ENCODE measurements at regions not wholly inside any gene's neighbourhood (a gene's known extent, or its start where the extent isn't known, plus 50 kb on each side); places are given as distances from the start of the nearest gene placed in this dataset.

DNA sequence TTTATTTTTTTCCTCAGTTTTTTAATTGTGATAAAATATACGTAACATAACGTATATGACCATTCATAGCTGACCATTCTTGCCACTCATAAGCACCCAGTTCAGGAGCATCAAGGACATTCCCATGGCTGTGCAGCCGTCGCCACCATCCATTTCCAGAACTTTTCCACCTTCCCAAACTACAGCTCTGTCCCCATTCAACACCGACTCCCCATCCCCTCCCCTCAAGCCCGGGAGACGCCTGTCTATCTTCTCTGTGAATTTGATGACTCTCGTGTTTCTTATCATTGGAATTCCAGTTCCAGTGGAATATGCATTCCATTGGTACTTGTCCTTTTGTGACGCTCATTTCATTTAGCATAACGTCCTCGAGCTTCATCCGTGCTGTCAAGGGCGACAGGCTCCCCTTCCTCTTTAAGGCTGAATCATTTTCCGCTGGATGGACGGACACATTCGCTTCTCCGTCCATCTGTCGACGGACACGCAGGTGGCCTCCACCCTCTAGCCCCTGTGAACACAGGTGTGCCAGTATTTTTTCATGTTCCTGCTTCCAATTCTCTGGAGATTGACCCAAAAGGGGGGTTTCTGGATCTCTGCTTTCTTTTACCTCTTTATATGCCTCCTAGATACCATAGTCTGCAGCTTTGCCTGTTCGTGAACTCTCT lies 88.1 kb downstream of the YTHDF1 start:
- DNase-seq = no peak

DNA sequence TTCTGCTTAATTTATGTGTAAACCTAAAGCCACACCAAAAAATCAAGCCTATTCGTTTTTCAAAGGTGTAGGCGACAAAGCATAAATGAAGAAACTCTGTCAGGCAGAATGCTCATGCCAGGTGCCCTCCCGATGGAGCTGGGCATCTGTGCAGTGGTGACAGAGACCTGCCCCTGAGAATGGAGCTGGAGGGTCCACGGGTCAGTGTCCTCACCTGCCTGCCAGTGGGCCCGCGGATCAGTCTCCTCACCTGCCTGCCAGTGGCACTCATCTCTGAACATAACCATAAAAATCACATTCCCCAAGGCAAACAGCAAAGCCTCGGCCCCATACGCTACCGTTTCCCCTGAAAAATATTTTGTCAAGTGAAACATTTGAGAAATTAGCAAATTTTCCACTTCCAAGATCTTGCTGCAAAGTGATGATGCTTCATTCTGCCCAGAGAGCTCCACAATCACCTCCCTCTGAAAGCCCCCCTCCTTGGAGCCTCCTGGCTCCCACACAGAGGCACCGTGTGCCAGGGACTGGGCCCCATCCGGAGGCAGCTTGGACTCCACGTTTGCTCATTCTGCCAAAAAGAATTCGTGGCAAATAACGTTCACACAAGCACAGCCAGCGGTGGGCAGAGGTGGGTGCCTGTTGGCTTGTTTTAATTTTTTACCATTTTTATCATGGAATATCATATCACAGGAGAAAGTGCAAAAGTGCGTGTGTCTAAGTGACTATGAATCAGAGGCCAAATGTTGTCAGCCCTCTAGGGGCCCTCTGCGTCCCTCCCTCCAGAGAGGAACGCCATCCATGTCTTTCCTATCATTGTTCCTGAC lies 88.8 kb downstream of the YTHDF1 start:
- no peak for DNase-seq

DNA sequence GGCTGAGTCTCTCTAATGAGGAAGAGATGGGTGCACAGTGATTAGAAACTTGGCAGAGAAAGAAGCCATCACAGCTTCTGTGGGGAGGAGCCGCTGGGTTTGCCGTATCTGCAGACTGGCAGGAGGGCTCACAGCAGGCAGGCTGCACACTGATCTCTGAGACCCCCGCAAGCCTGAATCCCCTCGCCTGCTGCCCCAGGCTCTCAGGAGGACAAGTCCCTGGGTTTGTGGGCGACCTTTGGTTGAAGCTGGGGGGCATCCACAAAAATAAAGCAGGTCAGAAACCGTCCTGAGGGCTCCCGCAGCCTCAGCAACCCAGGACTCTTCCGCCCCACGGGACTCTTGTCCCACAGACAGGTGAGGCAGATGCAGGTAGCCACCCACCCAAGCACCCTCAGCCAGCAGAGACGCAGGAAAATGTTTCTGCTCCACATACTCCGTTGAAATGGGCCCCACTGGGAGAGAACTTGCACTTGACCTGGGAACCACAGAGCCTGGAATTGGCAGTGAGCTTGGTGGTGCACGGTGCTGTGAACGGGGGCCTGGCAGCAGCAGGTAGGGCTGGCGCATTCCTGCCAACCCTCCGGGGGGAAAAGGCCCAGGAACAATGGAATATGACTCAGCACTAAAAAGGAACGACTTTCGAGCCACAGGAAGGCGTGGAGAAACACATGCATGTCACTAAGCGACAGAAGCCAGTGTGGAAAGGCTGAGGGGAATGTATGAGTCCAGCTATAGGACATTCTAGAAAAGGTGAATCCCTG lies 89.9 kb downstream of the YTHDF1 start:
- DNase-seq = no peak

DNA sequence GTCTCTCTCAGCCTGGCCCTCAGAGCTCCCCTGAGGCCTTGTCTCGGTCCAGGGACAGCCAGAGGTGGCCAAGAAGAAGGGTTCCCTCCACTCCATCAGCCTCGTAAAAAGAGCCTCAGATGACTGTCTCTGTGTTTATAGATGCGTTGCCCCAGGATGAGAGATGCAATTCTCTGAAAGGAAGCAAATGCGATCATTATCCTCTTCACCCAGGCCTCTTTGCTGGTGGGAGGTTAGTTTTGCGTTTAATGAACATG lies 90.4 kb downstream of the YTHDF1 start:
- no peak for DNase-seq

DNA sequence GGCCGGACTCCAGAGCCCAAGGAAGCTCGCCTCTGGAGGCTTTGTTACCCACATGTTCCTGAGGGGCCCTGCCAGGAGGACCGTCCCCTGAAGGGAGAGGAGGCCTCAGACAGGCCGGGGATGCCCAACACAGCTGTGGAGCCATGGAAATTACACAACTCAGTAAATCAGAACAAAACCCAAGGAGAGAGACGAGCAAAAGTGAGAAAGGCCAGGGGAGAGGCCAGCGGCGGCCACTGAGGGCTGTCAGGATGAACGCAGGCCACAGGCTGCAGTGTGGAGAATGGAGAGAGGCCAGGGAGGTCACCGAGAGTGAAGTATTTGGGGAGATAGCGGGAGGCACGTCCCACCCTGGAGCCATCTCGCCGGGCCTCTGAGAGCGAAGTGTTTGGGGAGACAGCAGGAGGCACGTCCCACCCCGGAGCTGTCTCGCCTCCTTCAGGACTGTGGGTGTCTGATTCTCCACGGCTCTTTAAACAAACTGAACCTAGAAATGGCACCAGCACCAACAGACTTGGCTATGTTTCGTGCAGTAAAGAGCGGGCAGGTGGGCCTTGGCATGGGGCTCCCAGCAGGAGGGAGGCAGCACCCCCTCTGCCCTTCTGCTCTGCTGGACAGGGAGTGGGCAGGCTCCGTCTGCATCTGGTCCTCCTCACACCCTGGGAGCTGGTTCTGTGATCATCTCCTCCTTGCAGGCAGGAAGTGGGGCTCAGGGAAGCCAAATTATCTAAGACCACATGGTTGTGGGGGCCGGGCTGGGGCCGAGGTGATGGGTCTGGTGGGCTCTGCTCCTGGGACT lies 91.0 kb downstream of the YTHDF1 start:
- no peak for DNase-seq

DNA sequence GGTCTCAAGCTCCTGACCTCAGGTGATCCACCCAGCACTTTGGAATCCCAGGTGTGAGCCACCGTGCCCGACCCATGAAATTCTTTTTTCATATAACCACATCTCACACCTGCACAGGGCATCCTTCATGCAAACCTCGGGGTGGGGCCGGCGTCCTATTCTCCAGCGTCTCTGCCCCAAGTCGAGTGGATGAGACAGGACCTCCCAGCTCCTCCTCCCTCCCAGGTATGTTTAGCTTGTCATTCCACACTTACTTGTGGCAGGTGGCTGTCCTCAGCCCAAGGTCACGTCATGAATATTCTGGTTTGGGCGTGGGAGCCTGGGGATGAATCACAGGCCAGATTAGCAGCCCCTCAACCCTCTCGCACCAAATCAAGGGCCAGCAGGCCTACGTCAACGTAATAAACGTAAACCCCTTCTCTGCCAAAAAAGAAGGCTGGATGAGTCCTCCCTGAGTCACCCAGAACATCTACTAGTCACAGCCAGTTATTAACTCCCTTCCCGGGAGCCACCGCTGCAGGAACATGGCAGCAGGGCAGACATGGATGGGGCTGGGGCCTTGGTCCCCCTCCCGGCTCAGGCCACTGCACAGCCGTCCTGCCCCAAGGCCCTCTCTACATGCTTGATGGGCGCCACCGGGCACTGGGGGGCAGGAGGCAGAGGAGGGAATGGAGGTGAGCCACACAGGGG lies 91.7 kb downstream of the YTHDF1 start:
- peak; percentile 41 for DNase-seq

DNA sequence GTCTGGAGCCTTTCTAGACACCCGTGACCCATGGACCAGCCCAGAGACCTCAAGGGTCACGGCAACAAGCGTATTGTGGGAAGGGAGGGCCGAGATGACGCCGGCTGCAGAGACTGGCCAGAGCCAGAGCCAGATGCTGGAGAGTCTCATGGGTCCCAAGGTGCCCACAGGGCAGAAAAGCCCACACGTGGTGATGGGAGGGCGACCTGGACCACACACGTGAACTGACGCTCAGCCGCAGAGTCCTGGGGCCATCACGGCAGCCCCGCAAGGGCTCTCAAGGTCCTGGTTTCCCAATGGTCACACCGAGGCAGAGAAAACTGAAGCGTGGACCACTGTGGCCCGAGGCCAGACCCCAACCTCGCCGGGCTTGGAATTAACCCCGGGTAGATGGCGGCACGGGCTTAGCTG lies 92.6 kb downstream of the YTHDF1 start:
- no peak for DNase-seq

DNA sequence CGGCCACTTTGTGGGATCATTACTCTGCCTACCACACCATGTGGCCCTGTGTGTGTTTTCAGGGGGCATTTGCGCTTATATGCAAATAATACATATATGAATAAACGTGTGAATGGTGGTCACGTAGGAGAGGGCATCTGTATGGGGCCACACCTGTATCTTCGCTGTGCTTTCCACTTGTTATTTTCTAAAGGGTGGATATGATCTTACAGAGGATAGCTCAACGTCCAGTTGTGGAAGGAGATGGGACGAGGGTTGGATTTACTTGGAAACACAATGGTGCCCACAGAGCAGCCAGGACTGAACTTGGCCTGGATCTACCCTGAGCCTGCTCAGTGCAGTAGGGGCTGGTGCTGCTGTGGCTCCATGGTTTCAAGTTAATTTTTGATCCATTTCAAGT lies 93.3 kb downstream of the YTHDF1 start:
- DNase-seq = no peak

DNA sequence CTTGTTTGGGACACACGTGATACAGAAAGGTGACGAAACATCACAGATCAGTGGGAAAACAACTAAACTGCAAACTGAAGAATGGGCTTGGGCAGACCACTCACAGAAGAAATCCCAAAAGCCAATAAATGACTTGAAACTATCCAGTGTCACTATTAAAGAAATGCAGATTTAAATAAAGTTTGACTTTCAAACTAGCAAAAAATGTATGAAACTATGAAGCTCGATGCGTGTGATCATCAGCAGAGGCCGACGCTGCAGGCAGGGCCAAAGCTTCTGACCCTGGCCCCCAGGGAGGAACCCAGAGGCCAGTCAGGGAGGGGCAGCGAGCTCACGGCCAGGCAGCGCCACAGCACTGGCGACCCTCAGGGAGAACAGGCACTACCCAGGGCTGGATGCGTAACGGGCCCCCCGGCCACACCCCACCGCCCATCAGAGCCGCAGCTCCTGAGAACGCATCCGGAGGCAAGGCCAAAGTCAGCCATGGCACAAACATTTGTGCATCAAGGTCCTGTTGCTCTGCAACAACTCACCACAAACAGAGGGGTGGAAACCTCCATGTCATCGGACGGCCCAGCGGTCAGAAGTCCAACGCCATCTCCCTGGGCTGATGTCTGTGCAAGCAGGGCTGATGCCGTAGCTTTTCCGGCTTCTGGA lies 94.1 kb downstream of the YTHDF1 start:
- DNase-seq = no peak

DNA sequence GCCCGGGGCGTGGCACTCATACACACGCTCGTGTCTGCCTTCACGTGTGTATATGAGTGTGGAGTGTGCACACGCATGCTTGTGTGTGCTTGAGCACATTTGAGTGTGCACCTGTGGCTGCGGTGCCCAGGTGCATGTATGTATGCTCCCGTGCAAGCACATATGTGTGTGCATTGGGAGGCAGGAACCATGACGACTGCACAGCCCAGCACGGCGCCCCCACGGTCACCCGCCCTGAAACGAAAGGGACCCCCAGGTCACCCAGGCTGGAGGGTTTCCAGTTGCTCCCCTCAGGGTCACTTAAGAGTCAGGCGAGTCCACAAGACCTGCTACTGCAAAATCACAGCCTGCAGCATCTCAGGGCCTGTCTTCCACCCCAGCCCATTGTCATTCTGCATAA lies 94.7 kb downstream of the YTHDF1 start:
- no peak for DNase-seq

DNA sequence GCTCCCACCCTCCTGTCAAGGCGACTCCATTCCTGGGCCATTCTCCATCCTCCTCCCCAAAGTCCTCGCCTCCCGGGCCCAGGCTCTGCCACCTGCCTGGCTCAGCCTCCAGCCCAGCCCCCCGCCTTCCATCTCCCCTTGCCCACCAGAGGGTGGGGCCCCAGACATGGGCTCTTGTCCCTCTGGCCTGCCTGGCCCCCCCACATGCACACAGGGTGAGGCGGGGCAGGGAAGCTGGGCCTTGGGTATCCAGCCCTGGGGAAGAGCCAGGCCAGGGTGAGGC lies 95.2 kb downstream of the YTHDF1 start:
- no peak for DNase-seq

DNA sequence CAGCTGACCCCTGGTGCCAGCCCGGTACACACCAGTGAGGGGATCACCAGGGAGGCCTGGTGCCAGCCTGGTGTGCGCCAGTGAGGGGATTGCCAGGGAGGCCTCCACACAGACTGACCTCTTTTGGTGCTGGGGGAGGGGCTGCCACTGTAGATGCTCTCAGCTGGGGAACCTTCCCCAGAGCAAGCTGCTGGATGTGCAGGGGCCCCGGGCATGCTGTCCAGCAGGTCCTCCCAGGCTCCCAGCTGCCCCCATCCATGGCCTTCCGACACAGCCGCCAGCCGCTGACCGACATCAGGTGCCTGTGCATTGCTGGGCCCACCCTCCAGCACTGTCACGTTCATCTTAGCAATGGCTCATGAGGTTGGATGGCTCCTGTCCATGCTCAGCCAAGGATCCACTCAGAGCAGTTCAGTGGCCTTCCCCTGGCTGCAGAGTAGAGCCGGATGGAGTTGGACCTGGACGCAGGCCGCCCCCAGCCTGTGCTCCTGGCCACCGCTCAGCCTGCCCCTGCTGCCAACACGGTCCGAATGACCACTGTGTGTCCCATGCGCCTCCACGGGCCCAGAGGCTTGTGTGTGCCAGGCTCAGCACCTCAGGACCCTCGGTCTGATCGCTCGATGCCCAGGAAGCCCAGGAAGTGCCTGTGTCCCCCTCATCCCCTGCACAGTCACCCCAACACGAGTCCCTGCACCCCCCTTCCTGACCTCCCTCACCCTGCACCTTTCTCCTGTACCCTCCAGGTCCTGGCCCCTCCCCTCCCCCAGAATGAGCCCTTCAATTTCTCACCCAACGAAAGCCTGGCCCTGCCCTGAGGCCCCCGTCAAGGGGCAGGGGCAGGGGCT lies 95.7 kb downstream of the YTHDF1 start:
- DNase-seq = no peak

DNA sequence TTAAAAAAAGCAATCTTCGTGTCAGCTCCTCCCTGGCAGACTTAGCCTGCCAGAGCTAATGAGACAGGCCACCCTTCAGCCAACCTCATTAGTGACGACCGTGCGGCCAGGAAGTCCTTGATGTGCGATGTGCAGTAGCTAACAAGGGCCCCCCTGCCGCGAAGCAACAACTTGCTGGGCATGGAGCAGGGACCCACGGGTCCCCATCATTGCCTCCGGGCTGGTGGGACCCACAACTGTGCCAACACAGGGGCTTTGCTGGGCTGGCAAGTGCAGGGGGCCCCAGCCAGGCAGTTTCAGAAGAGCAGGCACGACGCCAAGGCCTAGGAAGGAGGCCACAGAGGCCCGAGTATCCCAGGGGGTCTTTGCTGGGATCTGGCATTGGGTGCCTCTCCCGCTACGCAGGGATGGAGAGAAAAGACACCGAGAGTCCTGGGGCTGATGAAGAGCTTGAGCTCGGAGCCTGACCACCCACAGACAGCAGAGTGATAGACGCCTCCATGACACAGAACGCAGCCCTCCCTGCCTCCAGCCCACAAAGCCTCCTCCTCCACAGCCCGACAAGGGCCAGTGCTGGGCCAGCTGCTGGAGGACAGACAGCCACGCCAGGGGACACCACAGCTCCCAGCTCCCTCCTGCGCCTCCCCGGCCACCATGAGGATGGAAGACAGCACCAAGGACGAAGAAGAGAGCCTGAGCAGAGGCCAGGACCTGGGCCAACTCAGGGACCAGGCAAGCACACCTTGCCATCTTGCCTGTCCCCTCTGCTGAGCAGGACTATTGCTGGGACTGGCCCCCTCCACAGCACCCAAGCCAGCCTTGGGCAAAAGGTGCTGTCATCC lies 96.6 kb downstream of the YTHDF1 start:
- DNase-seq = no peak

DNA sequence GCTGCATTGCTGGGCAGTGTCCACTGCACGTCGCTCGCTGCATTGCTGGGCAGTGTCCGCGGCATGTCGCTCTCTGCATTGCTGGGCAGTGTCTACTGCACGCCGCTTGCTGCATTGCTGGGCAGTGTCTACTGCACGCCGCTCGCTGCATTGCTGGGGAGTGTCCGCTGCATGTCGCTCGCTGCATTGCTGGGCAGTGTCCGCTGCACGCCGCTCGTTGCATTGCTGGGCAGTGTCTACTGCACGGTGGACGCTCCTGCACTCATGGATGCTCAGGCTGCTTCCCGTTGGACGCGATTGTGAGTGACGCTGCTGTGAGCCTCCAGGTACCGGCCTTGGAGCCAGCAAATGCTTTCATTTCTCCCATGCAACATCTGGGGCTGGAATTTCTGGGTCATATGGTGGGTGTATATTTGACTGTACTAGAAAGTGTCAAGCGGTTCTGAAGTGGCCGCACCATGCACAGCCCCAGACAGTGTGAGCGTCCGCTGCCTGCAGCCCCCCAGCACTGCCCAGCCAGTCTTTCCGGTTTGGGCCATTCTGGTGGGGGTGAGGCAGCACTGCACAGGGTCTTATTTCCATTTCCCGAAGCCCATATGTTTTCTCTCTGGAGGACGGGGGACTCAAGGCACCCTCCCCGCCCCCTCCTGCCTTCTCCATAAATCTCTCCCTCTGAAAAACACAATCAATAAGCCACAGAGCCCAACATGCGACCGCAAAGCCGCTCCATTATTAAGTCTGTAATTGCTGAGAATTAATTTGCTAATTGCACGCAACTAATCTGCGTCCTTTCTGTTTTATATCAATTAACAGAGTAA lies 97.4 kb downstream of the YTHDF1 start:
- DNase-seq = no peak

DNA sequence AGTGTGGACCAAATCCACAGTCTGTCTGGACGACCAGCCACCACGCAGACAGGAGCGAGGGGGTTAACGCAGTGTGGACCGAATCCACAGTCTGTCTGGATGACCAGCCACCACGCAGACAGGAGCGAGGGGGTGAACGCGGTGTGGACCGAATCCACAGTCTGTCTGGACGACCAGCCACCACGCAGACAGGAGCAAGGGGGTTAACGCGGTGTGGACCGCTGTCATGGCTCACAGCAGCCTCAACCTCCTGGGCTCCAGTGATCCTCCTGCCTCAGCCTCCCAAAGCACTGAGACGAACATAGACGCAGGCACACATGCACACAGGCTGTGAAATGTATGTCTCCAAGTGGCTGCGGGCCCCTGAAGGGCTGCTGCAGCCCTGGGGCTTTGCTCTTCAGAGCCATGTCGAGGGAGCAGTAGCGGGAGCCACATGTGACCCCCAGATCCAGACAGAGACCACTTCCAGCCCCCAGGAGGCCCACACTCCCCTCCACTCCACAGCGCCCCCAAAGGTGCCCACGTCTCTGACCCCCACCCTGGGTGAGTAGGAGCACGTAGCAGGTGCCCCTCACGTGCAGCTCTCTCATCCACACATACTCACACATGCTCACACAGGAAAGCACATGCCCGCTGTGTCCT lies 98.1 kb downstream of the YTHDF1 start:
- DNase-seq = no peak

DNA sequence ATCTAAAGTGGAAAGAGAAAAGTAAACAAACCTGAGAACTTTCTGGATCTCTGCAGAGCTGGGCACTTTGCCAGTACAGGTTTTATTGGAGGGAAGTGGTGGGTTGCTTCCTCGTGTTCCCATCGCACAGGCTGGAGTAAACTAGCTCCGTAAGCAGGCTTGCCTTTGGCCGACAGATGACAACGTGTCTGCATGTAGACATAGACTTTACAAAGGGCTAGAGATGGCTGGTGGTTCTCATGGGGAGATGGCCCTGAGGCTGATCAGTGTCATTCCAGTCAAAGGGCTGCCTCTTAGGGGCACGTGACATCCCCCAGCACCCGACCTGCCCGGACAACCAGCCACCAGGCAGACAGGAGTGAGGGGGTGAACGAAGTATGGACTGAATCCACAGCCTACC lies 98.8 kb downstream of the YTHDF1 start:
- DNase-seq = no peak

DNA sequence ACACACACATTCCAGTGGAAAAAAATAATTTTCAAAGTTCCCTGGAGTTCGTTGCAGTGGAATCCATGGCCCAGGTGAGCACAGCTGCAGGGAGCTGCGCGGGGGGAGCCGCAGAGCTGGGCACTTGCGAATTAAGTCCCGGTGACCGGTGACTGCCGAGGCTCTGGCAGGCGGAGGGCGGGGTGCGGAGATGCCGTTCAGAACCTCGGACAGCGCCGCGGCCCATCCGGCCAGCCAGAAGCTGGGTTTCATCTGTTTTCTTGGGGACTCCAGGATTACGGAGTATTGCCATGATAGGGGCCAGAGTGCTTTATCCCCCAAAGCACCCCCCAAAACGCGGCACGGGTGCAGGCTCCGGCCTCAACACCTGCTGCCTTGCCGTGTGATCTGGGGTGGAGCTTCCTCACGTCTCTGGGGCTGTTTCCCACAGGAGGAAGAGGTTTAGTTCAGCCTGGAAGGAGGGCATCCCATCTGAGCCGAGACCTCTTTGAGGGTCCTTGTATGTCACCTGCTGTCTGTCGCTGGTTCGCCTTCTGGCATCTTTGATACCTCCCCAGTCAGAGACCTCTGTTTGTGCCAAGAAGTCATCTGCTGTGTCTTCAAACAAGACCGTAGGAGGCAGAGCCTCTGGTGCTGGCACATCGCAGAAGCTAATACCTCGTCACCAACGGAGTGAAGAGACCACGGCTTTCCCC lies 99.4 kb downstream of the YTHDF1 start:
- DNase-seq = no peak

DNA sequence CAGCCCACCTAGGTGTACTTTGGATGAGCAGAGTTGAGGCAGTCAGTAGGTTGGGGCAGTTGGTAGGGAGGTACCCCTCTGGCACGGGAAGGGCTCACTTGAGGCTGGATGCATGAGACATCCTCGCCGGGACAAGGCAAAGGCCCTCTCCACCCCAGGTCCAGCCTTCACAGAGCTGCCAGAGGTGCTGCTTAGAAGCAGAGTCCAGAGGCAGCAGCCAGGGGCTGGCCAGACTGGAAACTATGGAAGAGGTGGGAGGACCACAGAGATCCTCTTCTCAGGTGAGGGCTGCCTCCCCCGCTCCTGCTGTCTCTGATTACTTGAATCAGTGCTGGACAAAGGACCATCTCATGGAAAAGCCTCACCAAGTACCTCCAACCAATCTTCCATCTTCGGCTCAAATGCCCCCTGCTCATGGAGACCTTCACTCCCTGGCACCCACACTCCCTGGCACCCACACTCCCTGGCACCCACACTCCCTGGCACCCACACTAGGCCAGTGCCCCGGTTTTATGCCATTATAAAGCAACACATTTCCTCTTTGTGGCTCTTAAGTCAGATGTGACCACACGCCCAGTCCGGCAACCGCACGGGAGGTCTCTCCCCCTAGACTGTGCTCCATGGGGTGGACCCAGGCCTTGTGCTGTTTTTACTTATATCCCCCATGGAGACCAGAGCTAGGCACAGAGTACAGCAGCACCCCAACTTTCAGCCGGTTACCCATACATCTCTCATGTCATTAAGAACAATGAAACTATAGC lies 100.1 kb downstream of the YTHDF1 start:
- DNase-seq = no peak
